T-helper 2 cell treated with Interferon-gamma antibody and Interleukin-4, amounts not matched to agents 5 μg/mL and 100 μg/mL, for 36 hours (primary cell): ENCODE measurements at regions not wholly inside any gene's neighbourhood (a gene's known extent, or its start where the extent isn't known, plus 50 kb on each side); places are given as distances from the start of the nearest gene placed in this dataset.

Experiments used
- DNase-seq: peaks from one replicate; pipeline ENCODE4 v3.0.0; 2021; ENCODE audit warnings: low spot score
- H3K27ac Mint-ChIP-seq: one replicate; pipeline ENCODE4 v1.8.0; 2021; ENCODE audit warnings: mild to moderate bottlenecking, mixed read lengths
- H3K27me3 Mint-ChIP-seq: one replicate; pipeline ENCODE4 v1.8.0; 2021; ENCODE audit warnings: low read depth, mixed read lengths
- H3K36me3 Mint-ChIP-seq: one replicate; pipeline ENCODE4 v1.8.0; 2021; ENCODE audit warnings: low read depth, mixed read lengths
- H3K4me1 Mint-ChIP-seq: one replicate; pipeline ENCODE4 v1.8.0; 2021; ENCODE audit warnings: low read depth, mixed read lengths
- H3K4me3 Mint-ChIP-seq: one replicate; pipeline ENCODE4 v1.8.0; 2022; ENCODE audit warnings: mild to moderate bottlenecking, moderate library complexity, mixed read lengths
- H3K9me3 Mint-ChIP-seq: one replicate; pipeline ENCODE4 v1.8.0; 2021; ENCODE audit warnings: mixed read lengths

GRCh38 chr17:63361182-63361581, 84.9 kb downstream of the CYB561 start:
- H3K9me3 Mint-ChIP-seq, result no peaks in the 10 kb centered on the region
- no peaks in the 10 kb centered on the region for H3K4me1 Mint-ChIP-seq
- H3K27me3 Mint-ChIP-seq, result no peaks in the 10 kb centered on the region
- no peak for DNase-seq
- H3K4me3 Mint-ChIP-seq, result no peak overlapping the region
- no peaks in the 10 kb centered on the region for H3K36me3 Mint-ChIP-seq
- no peak overlapping the region for H3K27ac Mint-ChIP-seq

- Mint-ChIP-seq H3K27me3 (no peaks in the 10 kb centered on the region), H3K9me3 (no peaks in the 10 kb centered on the region), H3K4me3 (no peak overlapping the region), H3K36me3 (no peaks in the 10 kb centered on the region), H3K4me1 (no peaks in the 10 kb centered on the region), H3K27ac (no peak overlapping the region)
- no peak for DNase-seq
These were observed 84.0 kb downstream of the CYB561 start for GRCh38 chr17:63362115-63362514.

GRCh38 chr17:63364387-63364786, 81.7 kb downstream of the CYB561 start:
- H3K9me3 Mint-ChIP-seq, result no peaks in the 10 kb centered on the region
- H3K27me3 Mint-ChIP-seq, result no peaks in the 10 kb centered on the region
- no peaks in the 10 kb centered on the region for H3K4me1 Mint-ChIP-seq
- no peak overlapping the region for H3K27ac Mint-ChIP-seq
- H3K36me3 Mint-ChIP-seq, result no peaks in the 10 kb centered on the region
- H3K4me3 Mint-ChIP-seq, result no peak overlapping the region
- no peak for DNase-seq

- no peak overlapping the region for H3K27ac Mint-ChIP-seq
These were observed 81.2 kb downstream of the CYB561 start for GRCh38 chr17:63364944-63365343.

GRCh38 chr17:63365366-63366240, 80.5 kb downstream of the CYB561 start:
- no peaks in the 10 kb centered on the region for H3K27me3 Mint-ChIP-seq
- no peaks in the 10 kb centered on the region for H3K4me1 Mint-ChIP-seq
- H3K27ac Mint-ChIP-seq, result no peak overlapping the region
- no peaks in the 10 kb centered on the region for H3K36me3 Mint-ChIP-seq
- no peaks in the 10 kb centered on the region for H3K9me3 Mint-ChIP-seq
- no peak for DNase-seq
- no peak overlapping the region for H3K4me3 Mint-ChIP-seq

More at GRCh38 chr17:63364944-63365343, 81.2 kb downstream of the CYB561 start:
- Mint-ChIP-seq H3K27me3 (no peaks in the 10 kb centered on the region), H3K4me1 (no peaks in the 10 kb centered on the region), H3K36me3 (no peaks in the 10 kb centered on the region), H3K4me3 (no peak overlapping the region), H3K9me3 (no peaks in the 10 kb centered on the region)
- no peak for DNase-seq

GRCh38 chr17:63366241-63366566, 79.9 kb downstream of the CYB561 start:
- no peak overlapping the region for H3K27ac Mint-ChIP-seq
- no peaks in the 10 kb centered on the region for H3K36me3 Mint-ChIP-seq
- H3K4me1 Mint-ChIP-seq, result no peaks in the 10 kb centered on the region
- H3K27me3 Mint-ChIP-seq, result no peaks in the 10 kb centered on the region
- DNase-seq, result no peak
- H3K9me3 Mint-ChIP-seq, result no peaks in the 10 kb centered on the region
- H3K4me3 Mint-ChIP-seq, result no peak overlapping the region

- Mint-ChIP-seq H3K4me3 (no peak overlapping the region), H3K36me3 (no peaks in the 10 kb centered on the region), H3K27ac (no peak overlapping the region), H3K4me1 (no peaks in the 10 kb centered on the region), H3K9me3 (no peaks in the 10 kb centered on the region), H3K27me3 (no peaks in the 10 kb centered on the region)
- no peak for DNase-seq
These were observed 76.9 kb downstream of the CYB561 start for GRCh38 chr17:63369233-63369632.

GRCh38 chr17:63370696-63371095, 75.4 kb downstream of the CYB561 start:
- H3K9me3 Mint-ChIP-seq, result no peaks in the 10 kb centered on the region
- H3K36me3 Mint-ChIP-seq, result no peaks in the 10 kb centered on the region
- H3K4me1 Mint-ChIP-seq, result no peaks in the 10 kb centered on the region
- no peak overlapping the region for H3K4me3 Mint-ChIP-seq
- H3K27ac Mint-ChIP-seq, result no peak overlapping the region
- peaks cover 2% of the 10 kb centered on the region for H3K27me3 Mint-ChIP-seq
- DNase-seq, result no peak

GRCh38 chr17:63376949-63377348, 69.2 kb downstream of the CYB561 start:
- Mint-ChIP-seq H3K4me3 (no peak overlapping the region), H3K27me3 (peaks cover 2% of the 10 kb centered on the region)

GRCh38 chr17:63378411-63379375, 67.4 kb downstream of the CYB561 start:
- H3K4me3 Mint-ChIP-seq, result no peak overlapping the region
- H3K4me1 Mint-ChIP-seq, result no peaks in the 10 kb centered on the region
- DNase-seq, result no peak
- no peak overlapping the region for H3K27ac Mint-ChIP-seq
- peaks cover 4% of the 10 kb centered on the region for H3K27me3 Mint-ChIP-seq
- H3K9me3 Mint-ChIP-seq, result peaks cover 10% of the 10 kb centered on the region
- peaks cover 1% of the 10 kb centered on the region for H3K36me3 Mint-ChIP-seq

More at GRCh38 chr17:63376949-63377348, 69.2 kb downstream of the CYB561 start:
- Mint-ChIP-seq H3K36me3 (peaks cover 1% of the 10 kb centered on the region), H3K4me1 (no peaks in the 10 kb centered on the region), H3K27ac (no peak overlapping the region), H3K9me3 (peaks cover 10% of the 10 kb centered on the region)
- DNase-seq, result no peak

GRCh38 chr17:63379636-63380035, 66.5 kb downstream of the CYB561 start:
- H3K4me1 Mint-ChIP-seq, result no peaks in the 10 kb centered on the region
- no peak overlapping the region for H3K27ac Mint-ChIP-seq
- H3K4me3 Mint-ChIP-seq, result no peak overlapping the region
- H3K9me3 Mint-ChIP-seq, result peaks cover 10% of the 10 kb centered on the region
- peaks cover 1% of the 10 kb centered on the region for H3K36me3 Mint-ChIP-seq
- peaks cover 2% of the 10 kb centered on the region for H3K27me3 Mint-ChIP-seq
- no peak for DNase-seq

GRCh38 chr17:63381101-63381729, 64.9 kb downstream of the CYB561 start:
- Mint-ChIP-seq H3K9me3 (peaks cover 10% of the 10 kb centered on the region), H3K36me3 (peaks cover 1% of the 10 kb centered on the region), H3K4me3 (no peak overlapping the region), H3K27ac (no peak overlapping the region), H3K4me1 (no peaks in the 10 kb centered on the region), H3K27me3 (peaks cover 2% of the 10 kb centered on the region)
- DNase-seq, result no peak

- DNase-seq, result no peak
- peaks cover 2% of the 10 kb centered on the region for H3K27me3 Mint-ChIP-seq
- peaks cover 9% of the 10 kb centered on the region for H3K9me3 Mint-ChIP-seq
- H3K4me1 Mint-ChIP-seq, result no peaks in the 10 kb centered on the region
- H3K36me3 Mint-ChIP-seq, result peaks cover 1% of the 10 kb centered on the region
- no peak overlapping the region for H3K4me3 Mint-ChIP-seq
- H3K27ac Mint-ChIP-seq, result no peak overlapping the region
These were observed 64.0 kb downstream of the CYB561 start for GRCh38 chr17:63382136-63382535.
